Erythroblast (primary cell): ENCODE measurements at regions not wholly inside any gene's neighbourhood (a gene's known extent, or its start where the extent isn't known, plus 50 kb on each side); places are given as distances from the start of the nearest gene placed in this dataset.

Experiments used
- GATA1 ChIP-seq: IDR thresholded peaks from 2 replicates; pipeline ENCODE4 v1.6.1; 2011; ENCODE audit warnings: low read depth, mild to moderate bottlenecking, control low read depth, low read length, moderate library complexity
- POLR2A ChIP-seq: IDR thresholded peaks from 2 replicates; pipeline ENCODE4 v1.6.1; 2011; ENCODE audit warnings: mild to moderate bottlenecking, low read length

DNA sequence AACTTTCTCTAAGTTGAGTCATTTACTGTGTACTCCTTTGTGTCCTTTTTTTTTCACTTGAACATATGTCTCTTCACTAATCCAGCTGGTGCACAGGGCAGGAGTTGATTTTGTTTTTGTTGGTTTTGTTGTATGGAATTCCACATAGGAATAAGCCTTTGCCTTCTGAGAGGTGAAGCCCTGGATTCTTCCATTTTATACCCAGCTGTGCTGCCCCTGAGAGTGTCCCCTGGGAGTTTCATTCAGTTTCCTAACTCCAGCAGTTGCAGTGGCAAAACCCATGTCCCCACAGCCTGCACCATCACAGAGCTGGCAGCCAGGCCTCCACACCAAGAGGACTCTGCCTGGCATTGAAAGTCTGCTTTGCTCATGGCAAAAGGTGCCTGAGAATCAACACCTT lies 107.3 kb upstream of the SYNDIG1 start:
- TF ChIP-seq POLR2A (no peak), GATA1 (no peak)
